Activated CD8-positive, alpha-beta memory T cell treated with anti-CD3 and anti-CD28 coated beads, Interleukin-2, amount 50 U/mL, for 4 hours (primary cell): ENCODE measurements at regions not wholly inside any gene's neighbourhood (a gene's known extent, or its start where the extent isn't known, plus 50 kb on each side); places are given as distances from the start of the nearest gene placed in this dataset.
"Not testable (repeated sequence)": the region's sequence is repeated elsewhere in the genome, so short reads cannot be mapped to it uniquely, and the experiment has no call there.

Experiments
- DNase-seq: peaks from one replicate; pipeline ENCODE4 v3.0.0-alpha.2; 2020

GRCh38 chr9:39463696-39464095 lies 108.2 kb downstream of the SPATA31A1 start:
- DNase-seq = not testable (repeated sequence)

GRCh38 chr9:39464122-39464777 lies 108.8 kb downstream of the SPATA31A1 start:
- DNase-seq = peak; percentile 59

GRCh38 chr9:39474499-39474898 lies 119.0 kb downstream of the SPATA31A1 start:
- DNase-seq = not testable (repeated sequence)

GRCh38 chr9:39483073-39483472 lies 127.6 kb downstream of the SPATA31A1 start:
- DNase-seq = not testable (repeated sequence)

GRCh38 chr9:39483880-39484279 lies 128.4 kb downstream of the SPATA31A1 start:
- DNase-seq = not testable (repeated sequence)

- DNase-seq = not testable (repeated sequence)
Measured at GRCh38 chr9:39484292-39484691, 128.8 kb downstream of the SPATA31A1 start.

- not testable (repeated sequence) for DNase-seq
Measured at GRCh38 chr9:39487477-39487876, 132.0 kb downstream of the SPATA31A1 start.

GRCh38 chr9:39496248-39496647 lies 140.8 kb downstream of the SPATA31A1 start:
- DNase-seq = not testable (repeated sequence)

GRCh38 chr9:39503178-39503577 lies 147.7 kb downstream of the SPATA31A1 start:
- DNase-seq = not testable (repeated sequence)

GRCh38 chr9:39527387-39528029 lies 172.0 kb downstream of the SPATA31A1 start:
- not testable (repeated sequence) for DNase-seq

- DNase-seq = not testable (repeated sequence)
Measured at GRCh38 chr9:39532597-39532996, 177.1 kb downstream of the SPATA31A1 start.

- not testable (repeated sequence) for DNase-seq
Measured at GRCh38 chr9:39533001-39533762, 177.7 kb downstream of the SPATA31A1 start.

GRCh38 chr9:39533763-39534548 lies 178.5 kb downstream of the SPATA31A1 start:
- not testable (repeated sequence) for DNase-seq

- DNase-seq = not testable (repeated sequence)
Measured at GRCh38 chr9:39534897-39535296, 179.4 kb downstream of the SPATA31A1 start.

- DNase-seq = not testable (repeated sequence)
Measured at GRCh38 chr9:39542157-39542556, 186.7 kb downstream of the SPATA31A1 start.

GRCh38 chr9:39545079-39545478 lies 189.6 kb downstream of the SPATA31A1 start:
- DNase-seq = not testable (repeated sequence)

GRCh38 chr9:39550573-39550972 lies 195.1 kb downstream of the SPATA31A1 start:
- DNase-seq = not testable (repeated sequence)

GRCh38 chr9:39551544-39551943 lies 196.1 kb downstream of the SPATA31A1 start:
- DNase-seq = not testable (repeated sequence)

GRCh38 chr9:39552242-39552881 lies 196.9 kb downstream of the SPATA31A1 start:
- not testable (repeated sequence) for DNase-seq

- not testable (repeated sequence) for DNase-seq
Measured at GRCh38 chr9:39554352-39554751, 198.9 kb downstream of the SPATA31A1 start.

- DNase-seq = peak; percentile 16
Measured at GRCh38 chr9:39559384-39559783, 203.9 kb downstream of the SPATA31A1 start.

GRCh38 chr9:39566782-39567181 lies 211.3 kb downstream of the SPATA31A1 start:
- not testable (repeated sequence) for DNase-seq
